IMR-90 (cell line): ENCODE measurements at regions not wholly inside any gene's neighbourhood (a gene's known extent, or its start where the extent isn't known, plus 50 kb on each side); places are given as distances from the start of the nearest gene placed in this dataset.

Experiments used
- BHLHE40 ChIP-seq: fragments of 150-350 bp; IDR thresholded peaks from 2 replicates; pipeline ENCODE4 v1.6.1; 2016; ENCODE audit warnings: mild to moderate bottlenecking, low read depth, low read length
- FOS ChIP-seq: fragments of 150-350 bp; IDR thresholded peaks from 2 replicates; pipeline ENCODE4 v1.6.1; 2016; ENCODE audit warnings: low read depth, low read length
- MAFK ChIP-seq: IDR thresholded peaks from 2 replicates; pipeline ENCODE4 v1.6.1; 2012; ENCODE audit warnings: low read depth, low read length, improper control_type of control experiment
- MAZ ChIP-seq: IDR thresholded peaks from 2 replicates; pipeline ENCODE4 v1.6.1; 2012; ENCODE audit warnings: low read depth, mild to moderate bottlenecking, low read length, improper control_type of control experiment, moderate library complexity, borderline replicate concordance
- MXI1 ChIP-seq: IDR thresholded peaks from 2 replicates; pipeline ENCODE4 v1.6.1; 2012; ENCODE audit warnings: low read depth, mild to moderate bottlenecking, low read length, moderate library complexity, borderline replicate concordance
- POLR2A ChIP-seq: IDR thresholded peaks from 2 replicates; pipeline ENCODE4 v1.6.1; 2012; ENCODE audit warnings: mild to moderate bottlenecking, low read depth, low read length
- RAD21 ChIP-seq: IDR thresholded peaks from 2 replicates; pipeline ENCODE4 v1.6.1; 2012; ENCODE audit warnings: low read length, improper control_type of control experiment
- RFX5 ChIP-seq: IDR thresholded peaks from 2 replicates; pipeline ENCODE4 v1.8.0; 2012; ENCODE audit warnings: low read depth, mild to moderate bottlenecking, low read length, moderate library complexity
- SMC3 ChIP-seq: fragments of 150-350 bp; IDR thresholded peaks from 2 replicates; pipeline ENCODE4 v1.6.1; 2016; ENCODE audit warnings: low read depth, mild to moderate bottlenecking, antibody characterized with exemption, low read length, moderate library complexity
- TF ChIP-seq, protein P1 (sequence below): conservative IDR thresholded peaks from 2 replicates; pipeline ENCODE4 v1.5.1; 2012; ENCODE audit warnings: mild to moderate bottlenecking, low read depth, low read length, improper control_type of control experiment
- TF ChIP-seq, protein P2 (sequence below): fragments of 150-350 bp; IDR thresholded peaks from 2 replicates; pipeline ENCODE4 v1.6.1; 2017; ENCODE audit warnings: mild to moderate bottlenecking, antibody characterized with exemption, low read length, low read depth

DNA sequence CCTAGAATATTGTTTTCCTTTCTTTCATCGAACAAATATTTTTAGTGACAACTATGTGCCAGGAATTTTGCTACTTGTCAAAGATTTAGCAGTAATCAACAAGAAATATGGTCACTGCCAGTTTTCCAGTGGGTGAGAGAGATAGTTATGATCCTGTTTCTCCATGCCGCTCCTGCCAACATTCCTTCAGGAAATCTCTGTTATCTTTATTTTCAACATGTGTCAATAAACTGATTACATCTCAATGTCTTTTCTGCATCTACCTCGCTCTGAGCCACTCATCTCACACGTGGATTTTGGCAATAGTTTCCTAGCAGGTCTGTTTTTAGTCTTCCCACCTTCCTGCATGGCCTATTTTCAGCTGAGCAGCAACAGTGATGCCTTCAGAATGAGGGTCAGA is 650.0 kb upstream of the STXBP6 start:
- TF ChIP-seq RAD21 (no peak), MAZ (no peak), MXI1 (no peak), POLR2A (no peak), RFX5 (no peak), MAFK (no peak), FOS (no peak), SMC3 (no peak), BHLHE40 (no peak)
- TF ChIP-seq, protein P1, sequence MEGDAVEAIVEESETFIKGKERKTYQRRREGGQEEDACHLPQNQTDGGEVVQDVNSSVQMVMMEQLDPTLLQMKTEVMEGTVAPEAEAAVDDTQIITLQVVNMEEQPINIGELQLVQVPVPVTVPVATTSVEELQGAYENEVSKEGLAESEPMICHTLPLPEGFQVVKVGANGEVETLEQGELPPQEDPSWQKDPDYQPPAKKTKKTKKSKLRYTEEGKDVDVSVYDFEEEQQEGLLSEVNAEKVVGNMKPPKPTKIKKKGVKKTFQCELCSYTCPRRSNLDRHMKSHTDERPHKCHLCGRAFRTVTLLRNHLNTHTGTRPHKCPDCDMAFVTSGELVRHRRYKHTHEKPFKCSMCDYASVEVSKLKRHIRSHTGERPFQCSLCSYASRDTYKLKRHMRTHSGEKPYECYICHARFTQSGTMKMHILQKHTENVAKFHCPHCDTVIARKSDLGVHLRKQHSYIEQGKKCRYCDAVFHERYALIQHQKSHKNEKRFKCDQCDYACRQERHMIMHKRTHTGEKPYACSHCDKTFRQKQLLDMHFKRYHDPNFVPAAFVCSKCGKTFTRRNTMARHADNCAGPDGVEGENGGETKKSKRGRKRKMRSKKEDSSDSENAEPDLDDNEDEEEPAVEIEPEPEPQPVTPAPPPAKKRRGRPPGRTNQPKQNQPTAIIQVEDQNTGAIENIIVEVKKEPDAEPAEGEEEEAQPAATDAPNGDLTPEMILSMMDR = no peak
- TF ChIP-seq, protein P2, sequence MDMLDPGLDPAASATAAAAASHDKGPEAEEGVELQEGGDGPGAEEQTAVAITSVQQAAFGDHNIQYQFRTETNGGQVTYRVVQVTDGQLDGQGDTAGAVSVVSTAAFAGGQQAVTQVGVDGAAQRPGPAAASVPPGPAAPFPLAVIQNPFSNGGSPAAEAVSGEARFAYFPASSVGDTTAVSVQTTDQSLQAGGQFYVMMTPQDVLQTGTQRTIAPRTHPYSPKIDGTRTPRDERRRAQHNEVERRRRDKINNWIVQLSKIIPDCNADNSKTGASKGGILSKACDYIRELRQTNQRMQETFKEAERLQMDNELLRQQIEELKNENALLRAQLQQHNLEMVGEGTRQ = no peak
